Uterus (tissue), 2 donors: ENCODE measurements at regions not wholly inside any gene's neighbourhood (a gene's known extent, or its start where the extent isn't known, plus 50 kb on each side); places are given as distances from the start of the nearest gene placed in this dataset.

Source experiments
- CTCF ChIP-seq, 4 experiments: fragments of 200-600 bp in 2 of 4; fragments of 450-650 bp in 2 of 4; sonication (generic) in 2 of 4; IDR thresholded peaks; one replicate each; pipeline ENCODE4 v1.5.1; 2016 to 2019; ENCODE audit warnings: antibody characterized with exemption in 4 of 4, mild to moderate bottlenecking in 2 of 4, moderate library complexity in 1 of 4
- POLR2A ChIP-seq, 2 donors: fragments of 450-650 bp; IDR thresholded peaks; one replicate each; pipeline ENCODE4 v1.6.1; 2016; ENCODE audit warnings: antibody characterized with exemption in 2 of 2, mild to moderate bottlenecking in 1 of 2, moderate library complexity in 1 of 2

- TF ChIP-seq POLR2A (IDR thresholded peaks at IDR 0.05) (no peak), CTCF (IDR thresholded peaks at IDR 0.05) (no peak)
Observed at GRCh38 chr1:157312082-157312812, 174.1 kb upstream of the ETV3 start.
